ENCODE measurements at regions not wholly inside any gene's neighbourhood (a gene's known extent, or its start where the extent isn't known, plus 50 kb on each side); places are given as distances from the start of the nearest gene placed in this dataset.
"Not testable (repeated sequence)": the region's sequence is repeated elsewhere in the genome, so short reads cannot be mapped to it uniquely, and the experiment has no call there.

DNA sequence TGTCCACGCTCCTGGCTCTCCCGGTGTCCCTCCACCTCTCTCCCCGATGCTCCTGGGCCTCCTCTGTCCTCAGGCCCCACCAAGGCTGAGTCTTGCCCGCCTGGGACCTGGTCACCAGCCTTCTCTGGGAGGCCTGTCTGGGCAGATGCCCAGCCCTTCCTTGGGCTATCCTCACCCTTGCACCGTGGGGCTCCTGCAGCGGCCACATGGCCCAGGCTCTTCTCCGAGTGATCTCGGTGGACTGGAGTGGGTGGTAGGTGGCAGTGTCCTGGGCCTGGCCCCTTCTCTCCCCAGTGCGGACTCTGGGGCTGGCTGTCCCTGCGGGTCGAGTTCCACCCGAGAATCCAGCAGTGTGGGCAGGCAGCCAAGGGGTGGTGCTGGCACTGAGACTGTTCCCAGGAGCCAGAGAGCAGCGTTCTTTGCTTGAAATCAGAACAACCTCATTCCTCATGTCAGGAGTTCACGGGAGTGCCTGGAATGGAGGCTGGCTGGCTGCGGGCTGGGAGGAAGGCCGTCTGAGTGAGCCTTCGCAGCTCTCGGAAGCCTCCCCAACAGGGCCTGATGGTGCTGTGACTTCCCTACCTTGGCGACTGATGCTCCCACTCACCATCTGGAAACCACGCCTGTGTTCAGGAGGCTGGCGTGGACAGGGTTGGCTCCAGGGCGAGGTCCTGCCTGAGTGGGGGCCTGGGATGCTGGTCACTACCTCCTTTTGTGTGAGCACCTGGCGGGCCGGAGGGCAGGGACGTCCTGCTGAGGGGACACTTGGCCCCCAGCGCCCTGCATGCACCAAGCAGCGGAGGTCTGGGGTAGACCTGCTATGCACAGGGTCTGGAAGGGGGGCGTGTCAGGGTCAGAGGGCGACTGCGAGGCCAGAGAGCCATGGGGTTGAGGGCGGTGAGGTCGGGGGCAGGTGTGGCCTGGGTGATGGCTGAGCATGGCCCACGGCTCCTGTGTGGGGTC, 113.9 kb downstream of the TMEM121 start:
- DNase-seq = not testable (repeated sequence)

DNA sequence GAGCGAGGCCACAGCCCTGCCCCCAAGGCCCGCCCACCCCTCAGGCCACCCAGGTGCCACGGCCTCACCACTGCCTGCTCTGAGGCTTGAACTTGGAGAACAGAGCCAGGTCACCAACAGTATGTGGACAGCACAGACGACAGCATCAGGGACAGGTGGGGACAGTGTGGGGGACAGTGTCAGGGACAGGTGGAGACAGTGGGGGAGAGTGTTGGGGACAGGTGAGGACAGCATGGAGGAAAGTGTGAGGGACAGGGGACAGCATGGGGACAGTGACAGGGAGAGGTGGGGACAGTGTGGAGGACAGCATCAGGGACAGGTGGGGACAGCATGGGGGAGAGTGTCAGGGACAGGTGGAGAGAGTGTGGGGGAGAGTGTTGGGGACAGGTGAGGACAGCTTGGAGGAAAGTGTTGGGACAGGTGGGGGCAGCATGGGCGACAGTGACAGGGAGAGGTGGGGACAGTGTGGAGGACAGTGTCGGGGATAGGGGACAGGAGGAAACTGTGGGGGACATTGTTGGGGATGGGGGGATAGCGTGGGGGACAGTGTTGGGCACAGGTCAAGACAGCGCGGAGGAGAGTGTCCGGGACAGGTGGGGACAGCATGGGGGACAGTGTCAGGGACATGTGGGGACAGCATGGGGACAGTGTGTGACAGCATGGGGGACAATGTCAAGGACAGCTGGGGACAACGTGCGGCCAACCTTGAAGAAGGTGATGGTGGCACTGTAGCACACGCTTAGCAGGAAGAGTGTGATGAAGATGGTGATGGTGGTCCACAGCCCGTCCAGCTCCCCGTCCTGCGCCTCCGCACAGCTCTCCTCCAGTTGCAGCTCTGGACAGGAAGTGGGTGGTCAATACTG, 114.9 kb downstream of the TMEM121 start:
- DNase-seq = no peak

DNA sequence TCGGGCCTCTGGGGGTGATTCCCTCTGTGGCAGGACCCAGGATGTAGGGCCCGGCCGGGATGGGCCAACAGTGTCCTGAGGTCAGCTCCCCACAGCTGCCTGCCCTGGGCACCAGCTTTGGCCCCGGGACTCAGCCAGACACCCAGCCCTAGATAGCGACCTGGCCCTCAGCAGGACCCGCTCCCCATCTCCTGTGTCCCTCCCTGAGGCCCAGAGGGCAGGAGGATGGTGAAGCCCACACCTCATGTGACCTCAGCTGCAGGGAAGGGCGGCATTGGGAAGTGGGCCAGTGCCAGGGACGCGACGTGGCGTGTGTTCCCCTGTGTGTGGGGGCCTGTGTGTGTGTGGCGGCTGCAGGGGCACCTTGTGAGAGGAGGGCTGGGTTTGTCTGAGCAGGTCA, 115.6 kb downstream of the TMEM121 start:
- DNase-seq = not testable (repeated sequence)

DNA sequence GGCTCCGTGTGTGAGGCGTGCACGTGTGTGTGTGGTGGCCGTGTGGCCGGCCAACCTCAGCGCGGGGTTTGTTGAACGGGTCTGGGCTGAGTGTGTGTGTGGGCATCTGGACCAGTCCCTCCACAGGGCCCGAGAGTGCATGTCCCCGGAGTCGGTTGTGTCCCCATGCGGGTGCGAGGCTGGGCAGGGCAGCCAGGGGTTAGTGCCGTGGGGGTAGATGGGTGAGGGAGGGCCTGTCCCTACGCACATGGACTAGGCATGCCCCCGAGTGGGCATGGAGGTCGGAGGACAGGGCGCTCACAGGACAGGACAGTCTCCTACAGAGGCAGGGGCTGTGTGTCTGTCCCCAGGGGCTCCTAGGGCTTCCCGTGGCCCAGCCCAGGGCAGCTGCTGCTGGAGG, 116.1 kb downstream of the TMEM121 start:
- not testable (repeated sequence) for DNase-seq

DNA sequence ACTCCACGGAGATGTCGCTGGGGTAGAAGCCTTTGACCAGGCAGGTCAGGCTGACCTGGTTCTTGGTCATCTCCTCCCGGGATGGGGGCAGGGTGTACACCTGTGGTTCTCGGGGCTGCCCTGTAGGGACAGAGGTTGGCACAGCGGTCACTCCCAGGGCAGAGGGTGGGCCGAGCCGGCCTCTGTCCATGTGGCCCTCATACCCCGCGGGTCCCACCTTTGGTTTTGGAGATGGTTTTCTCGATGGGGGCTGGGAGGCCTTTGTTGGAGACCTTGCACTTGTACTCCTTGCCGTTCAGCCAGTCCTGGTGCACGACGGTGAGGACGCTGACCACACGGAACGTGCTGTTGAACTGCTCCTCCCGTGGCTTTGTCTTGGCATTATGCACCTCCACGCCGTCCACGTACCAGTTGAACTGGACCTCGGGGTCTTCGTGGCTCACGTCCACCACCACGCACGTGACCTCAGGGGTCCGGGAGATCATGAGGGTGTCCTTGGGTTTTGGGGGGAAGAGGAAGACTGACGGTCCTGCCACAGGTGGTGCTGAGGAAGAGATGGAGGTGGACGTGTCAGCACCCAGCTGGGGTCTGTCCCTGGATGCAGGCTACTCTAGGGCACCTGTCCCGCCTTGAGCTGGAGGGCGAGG, 117.1 kb downstream of the TMEM121 start:
- not testable (repeated sequence) for DNase-seq

DNA sequence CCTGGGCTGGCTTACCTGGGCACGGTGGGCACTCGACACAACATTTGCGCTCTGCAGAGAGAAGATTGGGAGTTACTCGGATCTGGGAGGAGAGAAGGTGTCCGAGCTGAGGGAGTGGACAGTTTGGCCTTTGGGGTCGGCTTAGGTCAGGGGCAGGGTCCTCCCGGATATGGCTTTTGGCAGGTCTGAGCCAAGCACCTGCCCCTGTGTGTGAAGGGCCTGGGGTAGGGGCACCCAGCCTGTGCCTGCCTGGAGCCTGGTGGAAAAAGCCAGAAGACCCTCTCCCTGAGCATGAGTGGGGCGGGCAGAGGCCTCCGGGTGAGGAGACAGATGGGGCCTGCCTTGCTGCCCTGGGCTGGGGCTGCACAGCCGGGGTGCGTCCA, 117.7 kb downstream of the TMEM121 start:
- DNase-seq = not testable (repeated sequence)

DNA sequence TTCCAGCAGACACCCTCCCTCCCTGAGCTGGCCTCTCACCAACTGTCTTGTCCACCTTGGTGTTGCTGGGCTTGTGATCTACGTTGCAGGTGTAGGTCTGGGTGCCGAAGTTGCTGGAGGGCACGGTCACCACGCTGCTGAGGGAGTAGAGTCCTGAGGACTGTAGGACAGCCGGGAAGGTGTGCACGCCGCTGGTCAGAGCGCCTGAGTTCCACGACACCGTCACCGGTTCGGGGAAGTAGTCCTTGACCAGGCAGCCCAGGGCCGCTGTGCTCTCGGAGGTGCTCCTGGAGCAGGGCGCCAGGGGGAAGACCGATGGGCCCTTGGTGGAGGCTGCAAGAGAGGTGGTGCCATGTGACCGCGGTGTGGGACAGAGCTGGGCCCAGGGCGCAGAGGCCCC, 118.1 kb downstream of the TMEM121 start:
- DNase-seq = not testable (repeated sequence)

DNA sequence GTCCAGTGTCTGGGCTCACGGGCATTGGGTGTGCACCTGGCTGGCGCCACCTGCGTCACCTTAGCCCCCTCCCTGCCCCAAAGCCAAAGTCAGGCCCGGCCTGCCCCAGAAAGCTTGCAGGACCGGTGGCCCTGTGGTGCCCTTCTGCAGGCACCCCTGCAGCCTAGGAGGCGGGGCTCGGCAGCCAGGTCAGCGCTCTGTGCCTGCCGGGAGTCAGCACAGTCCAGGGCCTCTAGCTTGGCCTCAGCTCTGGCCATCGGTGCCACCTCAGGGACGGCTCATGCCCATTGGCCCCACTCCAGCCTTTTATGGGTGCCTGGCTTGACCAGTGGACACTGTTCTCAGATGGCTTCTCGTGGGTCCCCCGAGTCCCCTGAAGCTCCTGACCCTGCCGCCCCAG, 118.5 kb downstream of the TMEM121 start:
- DNase-seq = not testable (repeated sequence)

DNA sequence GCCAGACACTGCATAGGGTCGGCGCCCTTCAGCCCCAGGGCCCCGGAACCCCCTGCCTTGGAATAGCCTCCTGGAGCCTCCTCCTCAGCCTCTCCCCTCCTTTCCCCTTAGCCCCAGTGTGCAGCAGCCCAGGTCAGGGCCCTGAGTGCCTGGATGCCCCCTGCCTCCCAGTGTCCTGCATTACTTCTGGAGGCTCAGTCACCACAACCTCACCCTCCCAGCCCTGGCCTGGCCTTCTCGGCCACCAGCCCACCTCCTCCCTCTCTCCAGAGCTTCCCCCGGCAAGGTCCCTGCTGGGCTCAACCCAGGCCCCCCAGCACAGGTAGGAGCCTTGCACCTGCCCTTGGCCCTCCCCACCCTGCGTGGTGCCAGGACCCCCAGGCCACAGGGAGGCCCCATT, 119.0 kb downstream of the TMEM121 start:
- DNase-seq = not testable (repeated sequence)

DNA sequence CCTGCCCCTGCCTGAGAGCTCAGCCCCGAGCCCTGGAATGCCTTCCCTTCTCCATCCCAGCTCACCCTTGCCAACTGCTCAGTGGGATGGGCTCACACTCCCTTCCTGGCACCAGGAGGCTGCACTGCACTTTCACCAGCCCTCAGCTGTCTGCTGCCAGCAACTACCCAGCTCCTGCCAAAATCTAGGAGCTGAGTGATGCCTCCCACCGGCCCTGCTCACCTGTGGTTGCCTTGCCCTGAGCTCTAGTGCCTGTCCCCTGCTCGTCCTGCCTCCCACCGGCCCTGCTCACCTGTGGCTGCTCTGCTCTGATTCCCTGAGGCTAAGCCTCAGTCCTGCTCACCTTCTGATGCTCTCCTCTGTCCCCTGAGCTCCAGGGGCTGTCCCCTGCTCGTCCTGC, 119.8 kb downstream of the TMEM121 start:
- DNase-seq = no peak

DNA sequence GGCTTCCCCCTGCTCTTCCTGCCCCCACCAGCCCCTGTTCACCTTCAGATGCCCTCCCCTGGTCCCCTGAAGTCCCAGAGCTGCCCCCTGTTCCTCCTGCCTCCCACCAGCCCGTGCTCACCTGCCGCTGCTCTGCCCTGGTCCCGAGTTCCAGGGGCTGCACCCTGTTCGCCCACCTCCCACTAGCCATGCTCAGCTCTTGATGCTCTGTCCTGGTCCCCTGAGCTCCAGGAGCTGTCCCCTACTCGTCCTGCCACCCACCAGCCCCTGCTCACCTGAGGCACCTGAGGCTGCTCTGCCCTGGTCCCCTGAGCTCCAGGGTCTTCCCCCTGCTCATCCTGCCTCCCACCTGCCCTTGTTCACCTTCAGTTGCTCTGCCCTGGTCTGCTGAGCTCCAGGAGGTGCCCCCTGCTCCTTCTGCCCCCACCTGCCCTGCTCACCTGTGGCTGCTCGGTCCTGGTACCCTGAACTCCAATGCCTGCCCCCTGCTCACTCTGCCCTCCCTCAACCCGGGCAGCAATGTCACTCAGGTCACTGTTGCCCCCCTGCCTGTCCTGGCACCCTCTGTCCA, 120.4 kb downstream of the TMEM121 start:
- DNase-seq = not testable (repeated sequence)

DNA sequence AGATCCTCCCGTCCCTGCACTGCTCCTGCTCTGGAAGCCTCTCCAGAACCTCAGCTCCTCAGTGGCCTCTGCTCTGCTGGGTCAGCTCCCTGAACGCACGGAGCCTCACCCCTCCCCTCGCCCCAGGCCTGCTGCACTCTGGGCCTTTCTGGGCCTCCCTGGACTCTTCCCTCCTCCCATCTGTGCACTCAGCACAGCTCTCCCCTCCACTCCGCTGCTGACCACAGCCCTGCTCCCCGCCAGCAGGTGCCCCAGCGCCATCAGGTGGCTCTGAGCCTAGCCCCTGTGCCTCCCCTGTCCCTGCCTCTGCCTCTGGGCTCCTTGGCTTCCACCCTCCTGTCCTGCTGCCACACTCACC, 121.0 kb downstream of the TMEM121 start:
- not testable (repeated sequence) for DNase-seq

DNA sequence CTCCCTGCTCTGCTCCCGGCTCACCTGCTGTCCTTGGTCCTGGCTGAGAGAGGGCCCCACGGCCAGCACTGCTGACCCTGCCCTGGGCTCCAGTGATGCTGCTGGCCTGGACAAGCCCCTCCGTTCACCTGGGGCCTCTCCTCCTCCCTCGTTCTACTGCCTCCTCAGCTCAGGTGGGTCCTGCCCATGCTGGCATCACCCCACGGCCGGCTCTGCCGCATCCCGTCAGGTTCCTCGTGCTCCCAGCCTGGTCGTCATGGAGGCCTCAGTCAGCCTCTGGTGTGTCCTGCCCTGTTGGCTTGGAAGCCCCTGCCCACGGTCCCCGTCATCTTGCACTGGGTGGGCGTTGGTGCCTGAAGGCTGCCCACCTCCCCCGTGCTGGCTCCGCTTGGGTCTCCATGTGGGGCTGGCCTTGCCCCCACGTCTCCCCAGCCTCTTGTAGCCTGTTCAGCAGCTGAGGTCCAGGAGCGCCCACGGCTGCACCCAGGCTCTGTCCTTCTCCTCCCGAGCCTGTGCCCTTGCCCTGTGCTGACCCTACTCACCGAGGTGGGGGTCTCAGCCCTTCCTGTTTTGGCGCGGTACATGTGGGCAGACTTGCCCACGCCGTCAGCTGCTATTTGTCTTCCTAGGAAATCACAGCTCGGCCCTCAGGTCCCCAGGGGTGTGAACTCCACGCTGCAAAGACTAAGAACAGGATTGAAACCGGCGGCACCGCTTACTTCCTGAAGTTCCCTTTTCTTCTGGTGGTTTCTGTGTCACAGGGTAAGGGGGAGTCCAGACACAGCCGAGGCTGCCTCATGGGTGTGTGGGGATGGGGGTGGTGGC, 121.6 kb downstream of the TMEM121 start:
- DNase-seq = no peak

DNA sequence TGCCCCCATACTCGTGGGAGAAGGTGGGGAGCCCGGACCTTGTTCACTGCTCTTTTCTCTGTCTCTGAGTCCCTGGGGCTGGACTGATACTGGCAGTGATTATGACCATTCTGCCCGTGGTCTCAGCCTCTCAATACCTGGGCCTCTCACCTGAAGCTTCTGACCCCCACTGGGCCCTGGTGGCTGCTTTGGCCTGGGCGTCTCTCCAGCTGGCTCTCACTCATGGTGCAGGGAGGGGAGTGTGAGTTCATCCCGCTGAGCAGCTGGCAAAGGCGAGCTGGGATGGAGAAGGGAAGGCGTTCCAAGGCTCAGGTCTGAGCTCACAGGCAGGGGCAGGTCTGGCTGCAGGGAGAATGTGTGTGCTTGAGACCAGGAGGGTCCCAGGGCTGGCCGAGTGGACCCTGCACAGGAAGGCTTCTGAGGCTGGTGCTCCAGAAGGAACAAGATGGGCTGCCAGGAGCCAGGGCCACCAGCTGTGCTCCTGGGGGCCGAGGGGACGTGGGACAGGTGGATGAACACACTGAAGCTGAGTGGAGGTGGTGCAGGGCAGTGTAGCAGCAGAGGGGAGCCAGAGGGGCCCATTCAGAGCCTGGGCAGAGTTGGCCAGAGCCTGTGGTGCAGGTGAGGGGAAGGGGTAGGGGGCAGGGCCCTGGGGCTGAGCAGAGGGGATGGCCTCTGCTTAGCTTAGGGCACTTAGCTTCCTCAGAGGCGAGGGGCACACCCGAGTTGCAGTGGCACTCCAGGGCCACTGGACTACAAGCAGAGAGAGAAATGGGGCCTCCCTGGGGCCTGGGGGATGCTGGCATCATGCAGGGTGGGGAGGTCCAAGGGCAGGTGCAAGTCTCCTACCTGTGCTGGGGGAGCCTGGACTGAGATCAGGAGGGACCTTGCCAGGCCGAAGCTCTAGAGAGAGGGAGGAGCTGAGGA, 122.5 kb downstream of the TMEM121 start:
- DNase-seq = not testable (repeated sequence)

DNA sequence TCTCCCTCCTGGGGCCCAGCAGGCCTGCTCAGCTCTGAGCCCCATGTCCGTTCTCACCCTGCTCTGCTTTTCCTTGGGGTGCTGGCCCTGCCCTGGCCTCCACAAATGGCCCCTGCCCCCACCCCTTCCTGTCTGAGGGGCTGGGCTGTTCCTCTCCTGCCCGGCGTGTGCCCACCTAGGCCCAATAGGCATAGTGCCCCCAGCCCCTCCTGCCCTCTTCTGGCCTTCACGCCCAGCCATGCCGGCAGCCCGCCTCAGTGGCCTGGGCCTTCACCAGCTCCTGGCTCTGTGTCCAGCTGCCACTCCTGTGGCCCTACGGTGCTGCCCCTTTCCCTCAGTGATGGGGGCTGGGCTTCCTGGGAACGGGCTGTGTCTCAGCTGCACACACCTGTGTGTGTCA, 125.9 kb downstream of the TMEM121 start:
- not testable (repeated sequence) for DNase-seq

DNA sequence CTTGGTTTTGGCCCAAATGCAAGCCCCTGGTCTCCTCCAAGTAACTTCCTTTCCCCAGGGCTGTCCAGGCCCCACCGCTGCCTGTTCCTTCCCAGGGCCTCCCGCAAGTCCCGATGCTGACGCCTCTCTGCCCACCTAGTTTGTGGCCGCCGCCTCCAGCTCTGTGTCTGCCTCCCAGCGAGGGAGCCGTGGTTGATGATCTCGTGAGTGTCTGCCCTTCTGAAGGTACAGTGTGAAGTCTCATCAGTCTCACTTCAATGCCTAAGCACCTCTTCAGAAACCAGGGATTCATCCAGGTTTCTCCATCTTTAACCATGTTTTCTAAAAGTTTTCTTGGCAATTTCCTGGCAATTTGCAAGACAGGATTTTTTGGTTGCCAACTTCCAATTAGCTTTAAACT, 127.5 kb downstream of the TMEM121 start:
- not testable (repeated sequence) for DNase-seq

DNA sequence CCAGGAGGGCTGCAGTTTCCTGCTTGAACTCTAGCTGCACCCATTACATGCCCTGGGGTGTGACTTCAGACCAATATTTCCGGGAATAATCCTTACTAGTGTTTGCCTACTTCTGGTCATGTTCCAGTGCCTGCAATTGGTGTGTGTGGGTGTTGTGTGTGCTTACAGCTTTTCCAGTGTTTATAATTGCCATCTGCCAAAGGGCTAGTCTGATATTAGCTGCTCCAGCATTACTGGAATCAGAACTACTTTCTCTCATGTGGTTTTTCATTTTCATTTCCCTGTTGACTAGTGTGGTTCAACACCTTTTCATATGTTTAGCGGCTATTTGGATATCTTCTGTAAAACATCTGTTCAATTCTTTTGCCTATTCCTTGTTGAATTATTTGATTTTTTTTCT, 132.9 kb downstream of the TMEM121 start:
- DNase-seq = not testable (repeated sequence)

DNA sequence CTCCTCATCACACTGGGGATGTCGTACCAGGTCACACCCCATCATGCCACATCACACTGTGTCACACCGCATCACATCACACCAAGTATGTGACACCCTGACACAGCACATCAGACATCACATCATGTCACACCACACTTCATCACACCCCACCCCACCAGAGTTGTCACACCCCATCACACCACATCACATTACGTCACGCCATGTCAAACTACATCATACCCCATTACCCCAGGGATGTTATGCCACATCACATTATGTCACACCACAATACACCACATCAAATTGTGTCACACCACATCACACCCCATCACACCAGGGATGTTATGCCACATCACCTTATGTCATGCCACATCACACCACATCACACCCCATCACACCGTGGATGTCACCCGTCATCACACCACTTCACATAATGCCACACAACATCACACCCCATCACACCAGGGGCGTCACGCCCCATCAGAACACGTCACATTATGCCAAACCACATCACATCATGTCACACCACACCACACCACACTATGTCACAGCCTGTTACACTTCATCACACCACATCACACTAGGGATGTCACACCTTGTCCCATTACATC, 133.6 kb downstream of the TMEM121 start:
- DNase-seq = no peak

DNA sequence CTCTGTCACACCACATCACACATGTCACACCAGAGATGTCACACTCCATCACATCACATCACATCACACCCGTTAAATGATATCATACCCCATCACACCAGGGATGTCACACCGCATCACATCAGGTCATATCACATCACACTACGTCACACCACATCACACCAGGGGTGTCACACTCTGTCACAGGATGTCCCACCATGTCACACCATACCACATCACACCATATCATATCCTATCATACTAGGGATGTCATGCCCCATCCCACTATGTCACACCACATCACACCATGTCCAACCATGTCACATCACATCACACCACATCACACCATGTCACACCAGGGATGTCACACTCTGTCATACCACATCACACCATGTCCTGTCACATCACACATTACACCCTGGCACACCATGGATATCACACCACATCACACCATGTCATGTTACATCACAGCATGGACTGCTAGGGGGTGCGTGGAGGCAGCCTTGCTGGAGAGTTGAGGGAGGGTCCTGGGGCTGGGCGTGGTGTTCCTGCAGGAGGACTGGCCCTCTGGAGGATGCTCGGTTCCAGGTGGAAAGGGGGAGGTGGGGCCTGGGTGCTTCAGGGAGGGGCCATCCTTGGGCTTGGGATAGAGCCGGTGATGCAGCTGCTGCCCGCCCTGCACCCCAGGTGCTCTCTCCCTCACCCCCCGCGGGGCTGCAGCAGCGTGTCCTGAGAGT, 134.6 kb downstream of the TMEM121 start:
- no peak for DNase-seq

DNA sequence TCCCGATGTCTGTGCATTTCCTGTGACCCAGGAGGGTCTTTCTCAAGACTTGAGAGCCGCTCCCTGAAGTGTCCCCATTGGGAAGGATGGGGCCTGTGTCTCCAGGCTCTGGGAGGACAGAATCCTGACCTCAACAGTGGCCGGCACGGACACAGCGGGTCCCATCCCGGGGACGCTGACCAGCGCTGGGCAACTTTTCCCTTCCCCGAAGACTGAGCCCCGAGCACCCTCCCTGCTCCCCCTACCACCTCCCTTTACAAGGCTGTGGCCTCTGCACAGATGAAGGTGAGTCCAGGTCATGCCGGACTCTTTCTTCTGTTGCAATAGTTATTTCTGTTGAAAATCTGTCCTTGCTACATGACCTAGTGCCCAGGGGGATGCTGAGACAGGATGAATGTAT, 135.7 kb downstream of the TMEM121 start:
- DNase-seq = not testable (repeated sequence)

Measured in NCI-H1930 (cell line).